ENCODE measurements at regions not wholly inside any gene's neighbourhood (a gene's known extent, or its start where the extent isn't known, plus 50 kb on each side); places are given as distances from the start of the nearest gene placed in this dataset.
"Not testable (repeated sequence)": the region's sequence is repeated elsewhere in the genome, so short reads cannot be mapped to it uniquely, and the experiment has no call there.

GRCh38 chr12:78269620-78270019 lies 438.9 kb downstream of the NAV3 start:
- DNase-seq (no peak), ATAC-seq (ENCODE audit: poor library complexity) (no peak)
- intact Hi-C loops (cut with DNase I), result no loop called here

DNA sequence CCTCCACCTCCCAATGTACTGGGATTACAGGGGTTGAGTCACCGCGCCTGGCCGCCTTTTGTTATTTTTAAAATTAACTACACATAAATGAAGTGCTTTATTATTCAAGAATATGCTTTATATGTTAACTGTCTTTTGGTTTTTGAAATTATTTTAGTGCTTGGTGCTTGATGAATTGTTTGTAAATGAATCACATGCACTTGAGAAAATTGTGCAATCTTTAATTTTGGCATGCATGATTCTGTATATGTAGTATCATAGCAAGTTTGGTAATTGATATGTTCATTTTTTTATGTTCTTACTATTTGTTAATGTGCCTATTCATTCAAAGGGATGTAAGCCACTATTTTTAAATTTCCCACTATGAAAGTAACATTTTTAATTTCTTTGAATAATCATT lies 440.9 kb downstream of the NAV3 start:
- DNase-seq (no peak), ATAC-seq (ENCODE audit: poor library complexity) (no peak)
- intact Hi-C loops (cut with DNase I), result no loop called here

GRCh38 chr12:78275886-78276285 lies 445.2 kb downstream of the NAV3 start:
- DNase-seq (no peak), ATAC-seq (ENCODE audit: poor library complexity) (no peak)
- intact Hi-C loops (cut with DNase I), result no loop called here

- DNase-seq, result no peak
- intact Hi-C loops (cut with DNase I), result no loop called here
- no peak for ATAC-seq (ENCODE audit: poor library complexity)
Measured at GRCh38 chr12:78278706-78279190, 448.1 kb downstream of the NAV3 start.

DNA sequence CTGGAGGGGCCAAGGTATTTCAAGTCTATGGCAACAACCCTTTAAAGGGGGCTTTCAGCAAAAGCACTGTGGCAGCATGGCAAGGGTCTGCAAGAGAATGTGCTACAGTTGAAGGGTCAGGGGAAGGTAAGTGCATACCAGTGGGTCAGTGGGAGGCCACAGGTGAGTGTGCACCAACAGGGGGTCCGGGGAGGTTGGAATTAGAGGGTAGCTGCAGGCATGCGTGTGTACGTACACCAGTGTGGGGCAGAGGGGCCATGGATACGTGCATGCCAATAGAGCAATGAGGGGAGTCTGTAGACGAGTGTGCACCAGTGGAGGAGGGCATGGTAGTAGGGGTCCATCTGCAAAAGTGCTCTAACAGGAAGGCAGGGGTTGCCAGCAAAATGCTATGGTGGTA lies 448.9 kb downstream of the NAV3 start:
- ATAC-seq (ENCODE audit: poor library complexity), result no peak
- intact Hi-C loops (cut with DNase I), result no loop called here

DNA sequence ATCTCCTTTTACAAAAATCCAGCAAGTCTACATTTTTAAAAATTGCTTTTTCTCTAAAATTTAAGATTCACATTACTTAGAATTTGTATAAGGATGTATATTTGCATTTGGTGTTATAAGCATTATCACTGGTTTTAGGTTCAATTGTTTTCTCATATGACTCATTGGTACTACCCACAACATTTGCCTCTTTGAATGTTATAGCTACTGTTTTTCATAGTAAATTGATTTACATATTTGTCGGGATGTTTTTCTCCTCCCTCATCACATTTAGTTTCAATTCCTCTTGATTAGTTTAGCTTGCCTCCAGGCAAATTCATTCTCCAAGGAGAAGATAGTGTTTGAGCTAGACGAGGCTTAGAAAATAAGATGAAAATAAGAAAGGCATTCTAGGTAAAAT lies 450.4 kb downstream of the NAV3 start:
- ATAC-seq (ENCODE audit: poor library complexity); DNase-seq; intact Hi-C loops (cut with DNase I): not testable (repeated sequence)

More for the DNA sequence above, 448.9 kb downstream of the NAV3 start:
- DNase-seq, result no peak

GRCh38 chr12:78284417-78284816 lies 453.7 kb downstream of the NAV3 start:
- DNase-seq (no peak), ATAC-seq (ENCODE audit: poor library complexity) (no peak)
- intact Hi-C loops (cut with DNase I), result no loop called here

GRCh38 chr12:78290606-78291345 lies 460.1 kb downstream of the NAV3 start:
- intact Hi-C loops (cut with DNase I), result no loop called here
- DNase-seq (no peak), ATAC-seq (ENCODE audit: poor library complexity) (no peak)

DNA sequence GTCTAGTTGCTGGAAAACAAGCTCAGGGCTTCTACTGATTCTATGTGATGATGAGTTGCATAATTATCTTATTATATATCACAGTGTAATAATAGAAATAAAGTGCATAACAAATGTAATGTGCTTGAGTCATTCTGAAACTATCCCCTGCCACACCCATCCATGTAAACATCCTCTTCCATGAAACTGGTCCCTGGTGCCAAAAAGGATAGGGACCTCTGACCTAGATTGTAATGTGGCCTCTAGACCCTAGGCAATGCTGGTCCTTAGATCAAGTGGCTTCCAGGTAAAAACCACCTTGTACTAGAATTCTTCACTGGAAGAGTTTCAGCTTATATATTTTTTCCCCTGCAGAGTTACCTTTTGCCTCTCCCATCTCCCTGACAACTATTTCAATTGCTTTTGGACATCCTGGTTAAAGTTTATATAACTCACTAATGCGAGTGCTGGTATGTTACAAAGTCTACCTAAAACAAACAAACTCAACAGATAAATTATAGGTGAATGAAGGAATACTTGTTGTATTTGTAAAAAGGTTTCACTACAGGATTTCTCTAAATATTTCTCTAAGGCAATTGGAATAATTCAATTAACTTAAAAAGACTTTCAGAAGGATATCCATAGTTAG lies 462.5 kb downstream of the NAV3 start:
- ATAC-seq (ENCODE audit: poor library complexity), result no peak
- intact Hi-C loops (cut with DNase I), result no loop called here
- no peak for DNase-seq

GRCh38 chr12:78301282-78301681 lies 470.6 kb downstream of the NAV3 start:
- DNase-seq; intact Hi-C loops (cut with DNase I); ATAC-seq (ENCODE audit: poor library complexity): not testable (repeated sequence)

- ATAC-seq (ENCODE audit: poor library complexity), result no peak
- intact Hi-C loops (cut with DNase I), result no loop called here
- no peak for DNase-seq
Measured at GRCh38 chr12:78305808-78306207, 475.1 kb downstream of the NAV3 start.

- DNase-seq (no peak), ATAC-seq (ENCODE audit: poor library complexity) (no peak)
- intact Hi-C loops (cut with DNase I), result no loop called here
Measured at GRCh38 chr12:78306236-78306635, 475.5 kb downstream of the NAV3 start.

DNA sequence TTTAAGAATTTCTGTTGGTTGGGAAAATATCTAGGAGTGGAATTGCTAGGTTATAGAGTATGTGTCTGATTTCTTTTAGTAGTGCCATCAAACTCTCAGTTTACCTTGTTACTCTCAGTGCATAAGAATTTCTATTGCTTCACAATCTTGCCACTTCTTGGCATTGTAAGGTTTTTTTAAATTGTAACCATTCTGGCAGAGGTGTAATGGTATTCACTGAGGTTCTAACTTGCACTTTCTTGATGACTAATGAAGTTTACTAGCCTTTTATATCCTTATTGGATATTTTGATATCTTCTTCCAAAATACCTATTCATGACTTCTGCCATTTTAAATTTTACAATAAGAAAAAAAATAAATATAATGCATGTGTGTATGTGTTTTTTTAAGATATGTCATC lies 478.0 kb downstream of the NAV3 start:
- intact Hi-C loops (cut with DNase I), result no loop called here
- no peak for ATAC-seq (ENCODE audit: poor library complexity)
- DNase-seq, result no peak

DNA sequence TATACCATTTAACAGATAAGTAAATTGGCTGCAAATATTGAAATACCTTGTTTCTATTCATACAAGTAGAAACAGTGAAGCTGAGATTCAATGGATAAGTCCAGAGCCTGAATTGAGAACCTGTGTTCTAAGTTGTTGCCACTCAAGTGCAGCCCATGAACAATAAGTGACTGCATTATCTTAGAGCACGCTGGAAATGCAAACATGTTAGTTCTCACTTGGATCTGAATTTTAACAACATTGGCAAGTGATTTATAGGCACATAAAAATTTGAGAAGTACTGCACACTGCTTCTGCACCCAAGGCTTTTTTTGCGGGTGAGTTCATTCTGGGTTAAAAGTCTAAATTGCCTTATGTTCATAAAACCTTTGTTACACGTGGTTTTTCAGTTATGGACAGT lies 484.3 kb downstream of the NAV3 start:
- DNase-seq, result no peak
- ATAC-seq (ENCODE audit: poor library complexity), result no peak
- intact Hi-C loops (cut with DNase I), result no loop called here

GRCh38 chr12:78316136-78316535 lies 485.4 kb downstream of the NAV3 start:
- DNase-seq (no peak), ATAC-seq (ENCODE audit: poor library complexity) (no peak)
- intact Hi-C loops (cut with DNase I), result no loop called here

GRCh38 chr12:78316631-78317468 lies 486.2 kb downstream of the NAV3 start:
- DNase-seq, result no peak
- intact Hi-C loops (cut with DNase I), result no loop called here
- no peak for ATAC-seq (ENCODE audit: poor library complexity)

DNA sequence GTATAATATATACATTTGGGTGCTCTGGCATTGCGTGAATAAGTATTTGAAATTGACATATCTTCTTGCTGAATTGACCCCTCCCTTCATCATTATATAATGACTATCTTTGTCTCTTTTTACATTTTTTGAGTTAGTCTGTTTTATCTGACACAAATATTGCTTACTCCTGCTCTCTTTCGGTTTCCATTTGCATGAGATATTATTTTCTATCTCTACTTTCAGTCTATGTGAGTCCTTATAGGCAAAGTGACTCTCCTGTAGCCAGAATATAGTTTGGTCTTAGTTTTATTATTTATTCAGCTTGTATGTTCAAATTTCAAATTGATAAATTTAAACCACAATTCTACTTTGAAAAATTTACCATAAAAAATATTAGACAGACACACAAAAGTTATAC lies 491.0 kb downstream of the NAV3 start:
- no peak for ATAC-seq (ENCODE audit: poor library complexity)
- no peak for DNase-seq
- intact Hi-C loops (cut with DNase I), result no loop called here

DNA sequence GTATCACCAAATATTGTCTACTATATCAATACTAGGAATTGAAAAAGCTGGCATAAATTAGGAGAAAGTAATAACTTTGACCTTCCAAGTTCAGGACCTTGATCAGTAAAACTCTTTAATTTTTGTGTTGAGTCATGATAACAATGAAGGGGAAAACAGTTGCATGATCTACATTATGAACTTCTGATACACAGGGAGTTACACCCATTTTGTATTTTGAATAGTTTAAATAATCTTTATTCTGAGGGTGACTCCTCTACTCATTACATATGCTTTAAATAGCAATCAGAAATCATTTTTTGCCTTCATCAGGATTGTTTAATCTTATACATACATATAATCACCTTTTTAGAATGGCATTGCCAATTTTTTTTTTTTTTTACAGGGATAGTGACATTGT lies 492.5 kb downstream of the NAV3 start:
- ATAC-seq (ENCODE audit: poor library complexity), result no peak
- DNase-seq, result no peak
- intact Hi-C loops (cut with DNase I), result no loop called here

- ATAC-seq (ENCODE audit: poor library complexity), result no peak
- intact Hi-C loops (cut with DNase I), result no loop called here
- no peak for DNase-seq
Measured at GRCh38 chr12:78324234-78324633, 493.5 kb downstream of the NAV3 start.

DNA sequence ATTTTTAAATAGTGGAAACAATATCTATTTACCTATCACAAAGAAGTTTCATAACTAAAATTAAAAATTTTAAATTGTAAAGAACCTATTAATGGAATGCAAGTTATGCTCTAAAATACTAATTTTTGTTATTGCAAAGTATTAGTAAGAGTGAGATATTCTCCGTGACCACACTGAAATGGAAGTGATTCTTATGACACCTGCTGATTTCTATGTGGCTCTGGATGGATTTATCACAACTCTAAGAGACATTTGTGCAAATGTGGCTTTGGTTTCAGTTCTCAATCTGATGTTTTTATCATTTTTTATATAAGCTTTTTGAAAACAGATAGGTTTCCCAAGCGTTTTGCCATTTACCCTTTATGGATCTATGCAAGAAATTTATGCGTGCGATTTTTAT lies 497.8 kb downstream of the NAV3 start:
- no peak for DNase-seq
- intact Hi-C loops (cut with DNase I), result no loop called here
- ATAC-seq (ENCODE audit: poor library complexity), result no peak

Measured in Right ventricle myocardium superior (tissue), 1 donor.